ENCODE measurements at regions not wholly inside any gene's neighbourhood (a gene's known extent, or its start where the extent isn't known, plus 50 kb on each side); places are given as distances from the start of the nearest gene placed in this dataset.
"Not testable (repeated sequence)": the region's sequence is repeated elsewhere in the genome, so short reads cannot be mapped to it uniquely, and the experiment has no call there.

DNA sequence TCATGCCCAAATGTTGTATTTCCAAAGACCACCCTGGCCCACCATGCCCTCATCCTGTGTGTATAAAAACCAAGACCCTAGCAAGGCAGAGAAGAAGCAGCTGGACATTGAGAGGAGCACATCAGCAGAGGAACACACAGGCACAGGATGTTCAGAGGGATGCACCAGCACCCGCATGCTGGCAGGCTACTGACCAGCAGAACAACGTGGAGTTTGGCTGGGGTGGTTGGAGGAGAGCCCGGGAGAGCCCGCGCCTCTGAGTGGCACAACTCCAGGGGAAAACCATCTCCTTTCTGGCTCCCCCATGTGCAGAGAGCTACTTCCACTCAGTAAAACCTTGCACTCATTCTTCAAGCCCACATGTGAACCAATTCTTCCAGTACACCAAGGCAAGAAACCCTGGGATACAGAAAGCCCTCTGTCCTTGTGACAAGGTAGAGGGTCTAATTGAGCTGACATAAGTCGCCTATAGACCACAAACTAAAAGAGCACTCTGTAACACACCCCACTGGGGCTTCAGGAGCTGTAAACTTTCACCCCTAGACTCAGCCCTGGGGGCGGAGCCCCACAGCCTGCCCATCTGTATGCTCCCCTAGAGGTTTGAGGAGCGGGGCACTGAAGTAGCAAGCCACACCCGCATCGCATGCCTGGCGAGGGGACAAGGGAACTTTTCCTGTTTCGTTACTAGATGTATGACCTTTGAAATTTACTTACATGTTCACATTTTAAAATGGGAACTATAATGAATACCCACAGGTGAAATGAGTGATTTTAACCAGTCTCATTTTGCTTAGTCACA lies 831.5 kb upstream of the CITED2 start:
- DNase-seq: no peak

DNA sequence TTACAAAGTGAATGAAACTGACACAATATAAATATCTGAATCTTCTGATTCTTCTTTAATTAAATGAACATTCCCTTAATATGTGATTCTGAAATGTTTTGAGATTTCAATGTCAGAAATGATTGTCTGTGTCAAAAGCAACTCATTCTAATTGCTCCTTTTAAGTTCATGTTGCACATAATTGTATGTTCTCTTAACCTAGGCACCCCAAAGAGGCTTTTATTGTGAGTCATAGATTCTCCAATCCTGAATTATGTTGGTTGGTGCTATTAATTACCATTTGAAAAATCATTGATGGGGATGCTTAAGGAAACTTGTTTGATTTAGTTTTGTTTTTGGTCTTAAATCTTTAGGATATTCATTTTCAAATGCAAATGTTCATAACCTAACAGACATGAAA lies 829.7 kb upstream of the CITED2 start:
- no peak for DNase-seq

GRCh38 chr6:140203661-140204147 lies 829.3 kb upstream of the CITED2 start:
- DNase-seq: peak; percentile 79

DNA sequence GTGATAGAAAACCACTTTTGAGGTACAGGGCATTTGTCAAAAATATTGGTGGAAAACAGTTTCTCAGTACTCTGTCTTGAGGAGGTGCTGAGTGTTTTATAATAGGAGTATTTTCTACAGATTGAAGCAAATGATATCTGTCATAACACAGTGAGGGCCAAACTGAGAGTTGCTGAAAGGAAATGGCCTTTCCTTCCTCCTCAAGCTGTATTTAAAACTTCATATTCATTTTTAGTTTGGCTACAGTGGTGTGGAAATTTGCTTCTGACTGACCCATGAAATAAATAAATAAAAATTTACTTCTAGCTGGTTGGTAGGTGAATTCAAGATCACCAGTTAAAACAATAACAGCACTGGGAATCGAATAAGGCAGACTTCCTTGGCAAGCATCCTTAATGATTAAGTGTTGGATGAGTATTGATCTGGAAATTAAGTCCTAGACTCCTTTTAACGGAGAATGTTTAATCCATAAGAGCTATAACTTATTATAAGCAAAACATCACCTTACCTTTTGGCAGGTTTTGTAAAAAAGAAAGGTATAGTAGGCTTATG lies 828.6 kb upstream of the CITED2 start:
- DNase-seq: no peak

DNA sequence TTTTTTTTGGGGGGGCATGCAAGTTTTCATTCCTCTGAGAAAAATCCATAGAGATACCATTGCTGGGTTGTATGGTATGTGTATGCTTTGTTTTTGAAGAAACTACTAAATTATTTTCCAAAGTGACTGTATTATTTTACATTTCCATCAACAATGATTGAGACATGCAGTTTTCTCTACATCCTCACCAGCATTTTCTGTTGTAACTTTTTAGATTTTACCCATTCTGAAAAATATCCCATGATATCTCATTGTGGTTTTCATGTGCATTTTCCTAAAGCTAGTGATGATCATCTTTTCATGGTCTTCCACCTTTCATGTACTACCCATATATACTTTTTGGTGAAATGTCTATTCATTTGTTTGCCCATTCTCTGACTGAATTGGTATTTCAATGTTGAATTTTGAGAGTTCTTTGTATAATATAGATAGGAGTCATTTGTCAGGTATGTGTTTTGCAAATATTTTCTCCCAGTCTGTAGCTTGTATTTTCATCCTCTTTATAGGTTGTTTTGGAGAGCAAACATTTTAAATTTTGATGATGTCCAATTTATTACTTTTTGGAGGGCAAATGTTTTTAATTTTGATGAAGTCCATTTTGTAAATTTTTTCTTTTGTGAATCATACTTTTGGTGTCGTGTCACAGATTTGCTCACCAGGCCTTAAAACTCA lies 827.5 kb upstream of the CITED2 start:
- no peak for DNase-seq

DNA sequence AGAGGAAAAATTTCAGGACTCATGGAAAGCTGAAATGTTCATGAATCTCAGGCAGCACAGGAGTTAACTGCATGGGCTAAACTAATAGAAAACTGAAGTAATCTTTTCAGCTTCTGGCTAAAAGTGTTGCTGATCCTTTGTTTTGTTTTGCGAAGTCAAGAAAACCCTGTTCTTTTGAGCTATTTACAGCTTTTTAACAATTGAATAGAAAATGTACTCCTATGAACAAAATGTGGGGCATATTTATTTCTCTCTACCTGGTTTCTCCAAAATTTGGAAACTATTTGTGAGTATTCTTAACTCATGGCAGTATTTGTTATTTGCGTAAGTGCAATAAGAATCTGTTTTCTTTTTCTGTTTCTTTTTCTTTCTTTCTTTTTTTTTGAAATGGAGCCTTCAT lies 818.8 kb upstream of the CITED2 start:
- no peak for DNase-seq

- no peak for DNase-seq
Observed at GRCh38 chr6:140192018-140192417, 817.6 kb upstream of the CITED2 start.

- DNase-seq: not testable (repeated sequence)
Observed at GRCh38 chr6:140189263-140189662, 814.8 kb upstream of the CITED2 start.

DNA sequence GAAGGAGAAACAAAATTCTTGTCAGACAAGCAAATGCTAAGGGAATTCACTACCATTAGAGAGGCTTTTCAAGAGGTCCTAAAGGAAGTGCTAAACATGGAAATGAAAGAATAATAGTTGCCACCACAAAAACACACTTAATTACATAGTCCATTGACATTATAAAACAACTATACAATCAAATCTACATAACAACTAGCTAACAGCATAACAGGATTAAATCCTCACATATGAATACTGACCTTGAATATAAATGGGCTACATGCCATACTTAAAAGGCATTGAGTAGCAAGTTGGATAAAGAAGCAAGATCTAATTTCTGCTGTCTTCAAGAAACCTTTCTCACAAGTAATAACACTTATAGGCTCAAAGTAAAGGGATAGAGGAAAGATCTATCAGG lies 811.5 kb upstream of the CITED2 start:
- no peak for DNase-seq

DNA sequence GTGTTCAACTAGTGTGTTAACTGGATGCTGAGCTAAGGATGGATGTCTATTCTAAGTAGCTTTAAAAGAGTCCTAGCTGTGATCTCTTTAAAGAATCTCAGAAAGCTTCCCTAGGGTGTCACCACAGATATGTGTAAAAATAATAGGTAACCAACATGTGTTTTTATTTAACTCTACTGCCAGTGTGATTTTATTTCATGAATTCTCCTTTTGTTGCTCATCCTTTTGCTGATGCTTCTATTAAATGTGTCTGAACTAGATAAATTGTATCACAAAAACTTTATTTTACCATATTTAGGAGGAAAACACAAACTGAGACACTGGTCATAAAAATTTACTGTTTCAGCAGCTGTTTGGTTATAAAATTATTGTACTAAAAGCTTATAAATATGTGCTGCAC lies 809.4 kb upstream of the CITED2 start:
- DNase-seq: peak; percentile 91

DNA sequence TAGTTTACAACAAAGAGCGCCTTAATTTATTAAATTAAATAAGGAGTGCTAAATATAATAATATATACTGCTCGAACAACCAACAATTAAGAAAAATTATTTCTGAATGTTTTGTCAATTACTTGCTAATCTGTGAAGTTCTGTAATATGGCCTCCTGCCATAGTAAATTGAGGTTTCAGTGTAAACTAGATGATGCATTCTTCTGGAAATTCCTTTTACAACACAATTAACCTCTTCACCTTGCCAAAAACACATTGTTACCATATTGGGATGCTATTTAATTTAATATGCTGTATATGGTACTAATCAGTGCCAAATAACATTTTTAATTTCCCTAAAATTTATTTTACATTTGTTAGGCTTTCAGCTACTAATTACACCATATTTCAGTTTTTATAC lies 808.4 kb upstream of the CITED2 start:
- peak; percentile 71 for DNase-seq

GRCh38 chr6:140181876-140182275 lies 807.4 kb upstream of the CITED2 start:
- peak; percentile 81 for DNase-seq

DNA sequence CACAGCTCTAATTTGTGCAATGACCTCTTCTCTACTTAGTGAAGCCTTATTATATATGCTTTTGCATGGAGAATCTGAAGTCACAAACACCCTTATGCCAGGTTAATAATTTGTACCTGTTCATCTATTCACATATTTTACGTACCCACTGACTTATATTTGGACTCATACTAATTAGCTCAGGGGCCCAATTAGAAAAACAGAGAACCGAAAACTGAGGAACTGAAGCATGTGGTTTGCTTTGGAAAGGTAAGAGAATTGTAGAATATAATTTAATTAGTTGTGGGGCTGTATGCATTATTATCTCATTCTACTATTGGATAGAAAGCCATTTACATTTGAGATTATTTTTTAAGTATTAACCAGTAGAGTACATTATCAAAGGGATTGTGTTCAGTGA lies 805.9 kb upstream of the CITED2 start:
- no peak for DNase-seq

GRCh38 chr6:140178935-140179334 lies 804.5 kb upstream of the CITED2 start:
- DNase-seq: peak; percentile 92

DNA sequence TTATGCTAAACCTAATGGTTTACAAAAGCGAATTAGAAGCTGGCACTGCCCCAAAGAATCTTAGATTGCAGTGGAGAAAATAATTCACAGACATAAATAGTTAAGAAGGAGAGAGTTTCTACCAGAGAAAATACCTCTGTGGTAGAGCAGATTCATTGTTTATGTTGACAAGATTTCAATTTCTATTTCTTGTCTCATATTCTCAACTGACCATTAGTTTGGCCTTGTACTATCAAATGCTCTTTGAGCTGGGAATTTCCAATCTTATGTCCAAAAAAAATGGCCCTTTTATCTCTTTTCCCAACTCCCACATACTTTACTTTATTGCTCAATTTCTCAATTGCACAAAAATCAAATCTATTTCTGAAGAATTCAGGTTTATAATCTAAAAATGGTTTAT lies 804.1 kb upstream of the CITED2 start:
- DNase-seq: peak; percentile 71

DNA sequence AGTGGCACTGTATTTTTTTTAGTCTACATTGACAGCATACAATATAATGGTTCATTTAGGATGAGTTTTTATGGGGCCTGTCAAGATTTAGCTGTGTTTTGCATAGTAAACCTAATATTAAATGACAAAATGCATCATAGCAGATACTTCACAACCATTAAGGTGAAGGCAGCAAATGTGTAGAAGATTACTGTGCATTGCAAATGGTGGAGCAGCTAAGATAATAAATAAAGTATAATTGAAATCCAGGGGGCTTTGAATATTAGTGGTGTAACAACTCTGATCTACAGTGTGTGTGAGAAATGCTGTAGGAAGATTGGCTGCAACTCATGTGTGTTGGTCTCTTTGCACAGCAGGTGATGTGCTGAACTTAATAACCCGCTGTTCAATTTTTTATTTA lies 801.9 kb upstream of the CITED2 start:
- DNase-seq: no peak

- DNase-seq: no peak
Observed at GRCh38 chr6:140175486-140175885, 801.0 kb upstream of the CITED2 start.

GRCh38 chr6:140174524-140174923 lies 800.1 kb upstream of the CITED2 start:
- DNase-seq: peak; percentile 96

DNA sequence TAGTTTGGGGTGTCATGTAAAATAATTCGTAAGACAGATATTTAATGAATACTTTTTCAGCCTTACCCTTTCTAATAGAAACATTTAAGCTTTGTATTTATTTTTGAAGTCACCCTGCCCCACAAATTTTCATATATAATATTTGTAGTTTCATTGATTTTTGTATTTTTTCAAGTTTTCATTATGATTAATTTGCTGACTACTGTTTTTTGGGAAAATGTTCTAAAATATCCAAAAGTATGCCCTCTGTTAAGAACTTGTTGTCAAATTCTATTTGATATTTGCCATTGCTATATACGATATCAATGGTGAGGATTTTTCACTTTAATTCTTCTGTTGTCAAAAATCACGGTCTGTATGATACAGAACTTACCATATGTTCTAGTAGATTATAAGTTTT lies 793.9 kb upstream of the CITED2 start:
- no peak for DNase-seq

DNA sequence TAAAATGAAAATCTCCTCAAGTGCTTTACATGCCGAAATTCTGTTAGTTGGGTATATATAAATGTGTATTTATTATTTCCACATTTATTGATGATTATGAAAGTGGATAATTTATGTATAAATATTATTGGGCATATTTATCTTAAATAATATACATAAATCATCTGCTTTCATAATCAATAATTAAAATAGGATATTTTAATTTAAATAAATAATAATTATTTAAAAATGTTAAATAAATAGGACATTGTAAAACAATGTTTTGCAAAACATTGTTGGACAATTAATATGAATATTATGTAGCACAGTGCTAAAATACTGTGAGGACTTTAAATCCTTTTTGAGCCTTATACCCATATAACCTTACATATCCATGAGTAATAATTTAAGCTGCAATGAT lies 786.5 kb upstream of the CITED2 start:
- DNase-seq: no peak

DNA sequence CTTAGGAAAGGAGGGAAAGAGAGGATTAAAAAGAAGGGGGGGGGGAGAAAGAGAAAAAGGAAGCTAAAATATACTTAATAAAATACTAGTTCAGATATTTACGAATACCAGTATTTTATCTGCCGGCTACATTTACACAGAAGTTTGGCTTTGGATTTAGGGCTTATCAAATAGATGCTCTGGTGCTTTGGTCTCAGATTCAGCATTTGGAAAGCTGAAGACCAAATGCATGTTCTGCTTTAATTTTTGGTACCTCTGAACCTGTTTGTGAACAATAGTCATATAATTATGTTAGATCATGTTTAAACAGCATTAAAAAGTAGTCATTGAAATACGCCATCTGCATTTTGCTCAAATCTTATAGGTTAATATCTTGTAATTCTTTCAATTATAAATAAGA lies 786.0 kb upstream of the CITED2 start:
- no peak for DNase-seq

DNA sequence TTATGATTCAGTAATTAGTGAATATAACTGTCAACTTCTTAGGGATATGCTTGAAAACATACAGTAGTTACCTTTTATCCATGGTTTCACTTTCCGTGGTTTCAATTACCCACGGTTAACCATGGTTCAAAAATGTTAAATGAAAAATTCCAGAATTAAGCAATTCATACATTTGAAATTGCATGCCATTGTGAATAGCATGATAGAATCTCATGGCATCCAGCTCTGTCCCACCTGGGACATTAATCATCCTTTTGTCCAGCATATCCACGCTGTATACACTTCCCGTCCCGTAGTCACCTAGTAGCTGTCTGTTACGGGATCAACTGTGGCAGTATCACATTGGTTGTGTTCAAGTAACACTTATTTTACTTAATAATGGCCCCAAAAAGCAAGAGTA lies 781.7 kb upstream of the CITED2 start:
- peak; percentile 36 for DNase-seq

DNA sequence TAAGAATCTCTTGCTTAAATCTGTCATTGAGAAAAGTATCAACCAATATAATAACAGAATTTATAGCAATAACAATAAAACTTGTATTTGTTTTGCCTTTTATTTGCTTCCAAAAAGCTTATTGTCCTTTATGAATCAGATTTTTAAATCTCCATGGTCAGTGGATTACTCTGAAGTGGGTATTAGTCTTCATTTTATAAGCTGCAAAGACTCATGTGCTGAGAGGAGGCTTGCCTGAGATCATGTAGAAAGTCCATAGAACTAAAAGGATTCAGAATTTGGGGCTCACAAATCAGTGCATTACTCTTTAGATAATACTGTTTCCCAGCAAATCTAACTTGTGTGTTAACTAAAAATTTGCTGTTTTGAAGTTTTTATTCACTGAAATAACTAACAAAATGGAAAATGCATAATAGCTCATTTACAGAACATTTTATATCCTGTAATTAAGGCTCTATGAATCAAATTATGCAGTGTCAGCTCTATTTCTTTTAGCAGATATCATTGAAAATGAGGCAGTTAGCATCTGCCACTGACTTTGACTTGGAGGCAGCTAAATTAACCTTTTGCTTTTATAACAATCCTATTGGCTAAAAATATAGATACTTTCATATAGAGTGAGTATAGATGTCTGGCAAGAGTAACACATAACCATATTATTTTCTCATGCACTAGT lies 781.1 kb upstream of the CITED2 start:
- no peak for DNase-seq

- DNase-seq: peak; percentile 27
Observed at GRCh38 chr6:140153703-140154102, 779.3 kb upstream of the CITED2 start.

Measured in fibroblast of skin of right biceps (primary cell).